Right atrium auricular region (tissue), 2 donors: ENCODE measurements at regions not wholly inside any gene's neighbourhood (a gene's known extent, or its start where the extent isn't known, plus 50 kb on each side); places are given as distances from the start of the nearest gene placed in this dataset.

Source experiments
- DNase-seq: peaks from one replicate; pipeline ENCODE4 v3.0.0-alpha.2; 2019; ENCODE audit warnings: low spot score
- H3K27ac ChIP-seq, 2 donors: fragments of 200-600 bp; sonication (generic); 1 replicate in 1 of 2; 2 replicates in 1 of 2; pipeline ENCODE4 v1.5.1; 2016 to 2019
- H3K27me3 ChIP-seq, 2 donors: fragments of 200-600 bp; sonication (generic); one replicate each; pipeline versions ENCODE4 v1.5.1 to v1.6.0; 2017 to 2019
- H3K36me3 ChIP-seq: fragments of 200-600 bp; sonication (generic); one replicate; pipeline ENCODE4 v1.5.1; 2016
- H3K4me1 ChIP-seq, 2 donors: fragments of 200-600 bp; sonication (generic); one replicate each; pipeline versions ENCODE4 v1.5.1 to v1.6.0; 2017 to 2019
- H3K4me3 ChIP-seq, 2 donors: fragments of 200-600 bp; sonication (generic); 1 replicate in 1 of 2; 2 replicates in 1 of 2; pipeline ENCODE4 v1.5.1; 2017 to 2019; ENCODE audit warnings: mild to moderate bottlenecking in 1 of 2, moderate library complexity in 1 of 2
- H3K9me3 ChIP-seq, 2 donors: fragments of 200-600 bp; sonication (generic); one replicate each; pipeline ENCODE4 v1.5.1; 2019
- microRNA counts, 2 donors: library from miRNA; unstranded; fragments of <30 nt; microRNA quantifications; one replicate each; lab custom pipeline; 2016 to 2017
- microRNA-seq, 2 donors: library from miRNA; unstranded; fragments of <30 nt; microRNA quantifications; one replicate each; pipeline ENCODE4, GENCODE V29; 2016 to 2017; ENCODE audit warnings: borderline number of aligned reads in 2 of 2, borderline replicate concordance in 1 of 2
- TF ChIP-seq, protein P1 (sequence below), 2 donors: fragments of 200-600 bp; sonication (generic); IDR thresholded peaks; one replicate each; pipeline ENCODE4 v1.5.1; 2019; ENCODE audit warnings: antibody characterized with exemption in 2 of 2

DNA sequence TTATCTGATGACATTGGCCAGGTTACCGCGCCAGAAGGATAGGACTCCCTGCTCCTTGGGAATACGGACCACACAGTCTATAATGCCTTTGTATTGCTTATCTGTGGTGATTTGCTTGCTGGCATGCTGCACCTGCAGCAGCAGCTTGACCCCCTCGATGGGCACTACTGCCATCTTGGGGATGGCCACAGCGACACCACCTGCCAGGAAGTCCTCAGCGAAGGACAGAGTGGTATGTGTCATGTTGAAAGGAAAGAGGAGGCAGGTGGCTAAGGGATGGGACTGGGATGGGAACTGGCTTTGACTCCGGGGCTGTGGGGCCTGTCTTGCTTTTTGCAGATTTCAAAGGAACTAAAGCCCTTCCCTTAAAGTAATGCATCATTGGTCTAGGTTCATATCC lies 50.3 kb upstream of the ACO1 start:
- TF ChIP-seq, protein P1, sequence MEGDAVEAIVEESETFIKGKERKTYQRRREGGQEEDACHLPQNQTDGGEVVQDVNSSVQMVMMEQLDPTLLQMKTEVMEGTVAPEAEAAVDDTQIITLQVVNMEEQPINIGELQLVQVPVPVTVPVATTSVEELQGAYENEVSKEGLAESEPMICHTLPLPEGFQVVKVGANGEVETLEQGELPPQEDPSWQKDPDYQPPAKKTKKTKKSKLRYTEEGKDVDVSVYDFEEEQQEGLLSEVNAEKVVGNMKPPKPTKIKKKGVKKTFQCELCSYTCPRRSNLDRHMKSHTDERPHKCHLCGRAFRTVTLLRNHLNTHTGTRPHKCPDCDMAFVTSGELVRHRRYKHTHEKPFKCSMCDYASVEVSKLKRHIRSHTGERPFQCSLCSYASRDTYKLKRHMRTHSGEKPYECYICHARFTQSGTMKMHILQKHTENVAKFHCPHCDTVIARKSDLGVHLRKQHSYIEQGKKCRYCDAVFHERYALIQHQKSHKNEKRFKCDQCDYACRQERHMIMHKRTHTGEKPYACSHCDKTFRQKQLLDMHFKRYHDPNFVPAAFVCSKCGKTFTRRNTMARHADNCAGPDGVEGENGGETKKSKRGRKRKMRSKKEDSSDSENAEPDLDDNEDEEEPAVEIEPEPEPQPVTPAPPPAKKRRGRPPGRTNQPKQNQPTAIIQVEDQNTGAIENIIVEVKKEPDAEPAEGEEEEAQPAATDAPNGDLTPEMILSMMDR (IDR thresholded peaks at IDR 0.05): no peak
- Histone ChIP-seq H3K27me3 (no peaks in the 10 kb centered on the region), H3K9me3 (peaks cover 0 to 2% of the 10 kb centered on the region in 2 donors), H3K4me3 (no peak overlapping the region), H3K27ac (no peak overlapping the region), H3K4me1 (no peaks in the 10 kb centered on the region), H3K36me3 (no peaks in the 10 kb centered on the region)
- no peak for DNase-seq

MicroRNAs in the stretch of these regions (microRNA counts, 767-probe panel; counts per million panel counts)
- microRNA hsa-miR-873-5p (lab: Ali Mortazavi, UCI): 0 to 31.0 counts per million in 2 donors
- 0 to 31.0 counts per million in 2 donors for microRNA hsa-miR-876-3p (lab: Ali Mortazavi, UCI)
- 0 to 31.0 counts per million in 2 donors for microRNA hsa-miR-876-5p (lab: Ali Mortazavi, UCI)

Small RNA genes in the stretch of these regions (microRNA-seq; reads per million reads assigned to microRNA genes)
- gene MIR873: 0.71 reads per million in 2 donors
- 0 to 0.71 reads per million in 2 donors for gene MIR876
